CD4-positive, alpha-beta T cell treated with Interferon alpha-2 for 1 hour (primary cell): ENCODE measurements at regions not wholly inside any gene's neighbourhood (a gene's known extent, or its start where the extent isn't known, plus 50 kb on each side); places are given as distances from the start of the nearest gene placed in this dataset.
"Not testable (repeated sequence)": the region's sequence is repeated elsewhere in the genome, so short reads cannot be mapped to it uniquely, and the experiment has no call there.

Experiments used
- DNase-seq, 2 donors: peaks; one replicate each; pipeline ENCODE4 v3.0.0-alpha.2; 2020 to 2022

DNA sequence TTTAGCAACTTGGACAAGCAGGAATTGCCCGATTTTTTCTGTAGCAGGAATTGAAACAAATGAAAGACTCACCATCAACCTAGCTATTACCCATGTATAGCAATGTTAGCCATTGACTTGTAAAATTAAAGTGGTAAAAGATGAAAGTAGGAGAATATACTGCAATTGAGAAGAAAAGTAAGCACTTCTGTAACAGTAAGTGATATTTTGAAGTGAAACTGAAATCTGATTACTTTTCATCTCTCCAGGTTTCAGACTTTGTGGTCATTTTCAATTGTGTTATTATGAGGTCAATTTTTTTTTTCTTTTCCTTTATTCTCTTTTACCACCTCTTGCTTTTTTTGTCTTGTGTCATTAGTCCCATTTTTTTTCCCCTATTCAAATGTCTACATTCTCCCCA, 1078.2 kb downstream of the ZPLD1 start:
- no peak for DNase-seq

DNA sequence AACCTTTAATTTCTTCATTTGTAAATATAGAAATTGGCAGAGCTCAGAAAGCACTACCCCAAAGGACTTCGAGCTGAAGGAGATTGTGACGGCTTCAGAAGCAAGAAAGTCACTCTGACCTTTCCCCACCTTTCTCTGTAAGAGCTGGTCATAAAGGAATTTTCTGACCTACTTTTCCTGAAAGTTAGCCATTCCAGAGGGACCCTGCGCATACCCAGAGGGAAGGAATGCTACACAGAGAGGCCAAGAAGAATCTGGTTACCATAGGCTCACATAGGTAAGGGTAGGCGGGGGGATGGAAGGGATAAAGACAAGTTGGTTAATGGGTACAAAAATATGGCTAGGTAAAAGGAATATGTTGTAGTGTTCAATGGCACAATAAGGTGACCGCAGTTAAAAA, 1080.3 kb downstream of the ZPLD1 start:
- DNase-seq, result no peak

DNA sequence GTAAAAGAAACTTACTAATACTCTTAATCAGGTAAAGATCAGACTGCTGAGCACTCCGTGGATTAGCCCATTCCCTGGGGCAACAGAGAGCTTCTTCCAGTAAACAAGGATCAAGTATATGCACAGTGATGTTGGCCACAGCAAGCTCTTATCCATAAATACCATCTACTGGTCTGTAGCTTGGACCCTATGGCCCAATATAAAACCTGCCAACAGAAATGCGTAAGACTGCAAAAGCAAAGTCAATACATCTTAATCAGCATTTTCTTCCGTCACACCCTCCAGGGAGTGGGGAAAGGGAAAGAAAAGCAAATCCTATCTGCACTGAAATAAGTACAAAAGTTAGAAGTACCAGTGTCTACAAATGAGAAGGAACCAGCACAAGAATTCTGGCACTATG, 1082.1 kb downstream of the ZPLD1 start:
- DNase-seq, result no peak

DNA sequence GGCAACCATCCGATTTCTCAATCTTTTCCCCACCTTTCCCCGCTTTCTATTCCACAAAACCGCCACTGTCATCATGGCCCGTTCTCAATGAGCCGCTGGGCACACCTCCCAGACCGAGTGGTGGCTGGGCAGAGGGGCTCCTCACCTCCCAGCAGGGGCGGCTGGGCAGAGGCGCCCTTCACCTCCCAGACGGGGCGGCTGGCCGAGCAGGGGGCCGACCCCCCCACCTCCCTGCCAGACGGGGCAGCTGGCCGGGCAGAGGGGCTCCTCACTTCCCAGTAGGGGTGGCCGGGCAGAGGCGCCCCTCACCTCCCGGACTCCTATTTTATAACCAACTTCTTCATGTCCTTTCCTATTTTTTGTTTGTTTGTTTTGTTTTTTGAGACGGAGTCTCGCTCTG, 1096.5 kb downstream of the ZPLD1 start:
- DNase-seq, result not testable (repeated sequence)

DNA sequence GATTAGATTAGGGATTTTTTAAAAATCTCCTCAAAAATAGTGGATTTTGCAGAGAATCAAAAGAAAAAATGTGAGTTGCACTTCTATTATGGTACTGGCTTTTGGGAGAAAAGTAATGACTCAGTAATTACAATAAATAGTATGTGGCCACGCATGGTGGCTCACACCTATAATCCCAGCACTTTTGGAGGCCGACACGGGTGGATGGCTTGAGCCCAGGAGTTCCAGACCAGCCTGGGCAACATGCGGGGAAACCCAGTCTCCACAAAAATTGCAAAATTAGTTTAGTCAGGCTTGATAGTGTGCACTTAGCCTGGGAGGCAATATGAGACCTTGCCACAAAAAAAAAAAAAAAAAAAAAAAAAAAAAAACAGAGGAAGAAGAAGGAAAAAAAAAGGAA, 1098.2 kb downstream of the ZPLD1 start:
- no peak for DNase-seq

DNA sequence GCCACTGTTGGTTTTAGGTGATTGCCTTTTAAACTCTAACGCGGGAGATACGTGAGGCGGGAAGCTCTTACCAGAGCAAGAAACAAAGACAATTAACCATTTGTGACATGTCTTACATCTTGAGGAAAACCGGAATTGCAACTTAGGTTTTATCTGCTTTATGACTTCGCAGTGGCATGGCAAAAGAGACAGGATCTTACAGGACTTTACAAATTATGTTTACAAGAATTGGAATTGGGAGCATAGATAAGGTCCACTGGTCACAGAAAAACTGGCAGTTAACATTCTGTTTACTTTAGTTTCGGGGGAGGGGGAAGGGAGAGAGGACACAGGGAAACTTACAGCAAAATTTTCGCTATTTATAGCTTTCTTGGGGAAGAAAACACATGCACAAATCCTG, 1119.6 kb downstream of the ZPLD1 start:
- DNase-seq, result no peak

DNA sequence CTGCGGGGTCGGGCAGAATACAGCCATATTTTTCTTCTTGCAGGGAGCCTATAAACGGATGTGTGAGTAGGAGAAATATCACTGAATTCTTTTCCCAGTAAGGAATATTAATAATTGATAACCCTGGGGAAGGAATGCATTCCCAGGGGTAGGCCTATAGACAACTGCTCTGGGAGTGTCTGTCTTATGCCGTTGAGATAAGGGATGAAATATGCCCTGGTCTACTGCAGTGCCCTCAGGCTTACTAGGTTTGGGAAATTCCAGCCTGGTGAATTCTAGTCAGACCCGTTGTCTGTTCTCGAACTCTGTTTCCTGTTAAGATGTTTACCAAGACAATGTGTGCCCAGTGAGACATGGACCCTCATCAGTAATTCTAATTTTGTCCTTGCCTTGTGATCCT, 1129.3 kb downstream of the ZPLD1 start:
- DNase-seq, result not testable (repeated sequence)

DNA sequence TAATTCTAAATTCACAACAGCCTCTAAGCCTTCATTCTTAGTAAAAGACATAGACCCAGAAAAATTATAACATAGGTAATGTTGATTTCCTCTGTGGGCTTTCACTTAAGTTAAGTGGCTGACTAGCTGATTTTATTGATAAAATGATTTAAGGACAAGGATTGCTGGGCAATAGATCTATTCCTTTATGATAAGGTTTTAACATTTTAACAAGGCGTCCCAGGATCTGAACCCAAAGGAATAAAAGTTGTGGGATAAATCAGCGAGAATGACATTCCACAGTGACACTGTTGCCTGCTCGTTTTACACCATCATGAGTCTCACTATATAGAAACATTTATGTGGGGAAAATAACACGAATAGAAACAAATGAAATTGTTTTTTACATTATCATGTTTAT, 1151.0 kb downstream of the ZPLD1 start:
- no peak for DNase-seq

DNA sequence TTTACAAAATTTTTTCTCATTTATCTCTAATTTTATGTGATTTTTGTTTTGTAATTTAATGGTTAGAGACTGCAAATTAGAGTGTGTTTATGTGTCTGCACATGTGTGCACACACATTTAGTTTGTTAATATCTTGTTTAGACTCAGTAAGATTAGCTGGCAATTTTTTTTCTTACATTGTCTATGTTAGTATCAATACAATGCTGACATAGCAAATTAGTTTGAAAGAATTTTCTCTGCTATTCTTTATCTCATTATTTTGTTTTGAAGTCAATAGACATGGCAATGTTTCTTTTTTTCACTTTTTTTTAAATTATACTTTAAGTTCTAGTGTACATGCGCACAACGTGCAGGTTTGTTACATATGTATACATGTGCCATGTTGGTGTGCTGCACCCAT, 1155.0 kb downstream of the ZPLD1 start:
- DNase-seq, result no peak

DNA sequence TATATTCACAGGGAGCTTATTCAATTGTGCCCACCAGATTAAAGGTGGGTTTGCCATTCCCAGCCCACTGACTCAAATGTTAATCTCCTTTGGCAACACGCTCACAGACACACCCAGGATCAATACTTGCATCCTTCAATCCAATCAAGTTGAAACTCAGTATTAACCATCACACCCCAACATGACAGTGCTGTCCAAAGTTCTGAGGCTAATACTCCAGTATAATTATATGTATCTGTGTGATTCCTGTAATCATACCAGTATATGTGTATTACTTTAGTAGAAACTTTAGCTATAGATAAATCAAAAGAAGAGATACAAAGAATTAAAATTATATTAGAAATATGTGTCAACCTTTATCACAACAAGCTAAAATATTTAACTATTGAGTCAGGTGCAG, 1166.0 kb downstream of the ZPLD1 start:
- DNase-seq, result no peak

DNA sequence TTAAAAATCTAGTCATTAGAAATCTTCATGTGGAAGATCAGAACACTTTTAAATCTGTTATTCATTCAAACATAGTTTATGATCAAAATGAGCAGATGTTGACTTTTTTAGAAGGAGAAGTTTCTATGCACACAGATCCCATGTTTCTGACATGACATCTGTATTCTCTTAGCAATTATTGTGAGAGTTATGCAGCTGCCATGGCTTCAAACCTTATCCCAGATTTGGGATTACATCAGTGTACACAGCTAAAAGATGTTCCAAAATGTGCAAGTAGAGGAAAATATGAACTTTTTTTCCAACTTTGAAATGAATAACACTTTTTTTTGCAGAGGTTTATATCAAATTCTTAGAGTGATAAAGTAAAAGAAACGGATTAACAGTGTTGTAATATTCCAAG, 1166.9 kb downstream of the ZPLD1 start:
- no peak for DNase-seq

DNA sequence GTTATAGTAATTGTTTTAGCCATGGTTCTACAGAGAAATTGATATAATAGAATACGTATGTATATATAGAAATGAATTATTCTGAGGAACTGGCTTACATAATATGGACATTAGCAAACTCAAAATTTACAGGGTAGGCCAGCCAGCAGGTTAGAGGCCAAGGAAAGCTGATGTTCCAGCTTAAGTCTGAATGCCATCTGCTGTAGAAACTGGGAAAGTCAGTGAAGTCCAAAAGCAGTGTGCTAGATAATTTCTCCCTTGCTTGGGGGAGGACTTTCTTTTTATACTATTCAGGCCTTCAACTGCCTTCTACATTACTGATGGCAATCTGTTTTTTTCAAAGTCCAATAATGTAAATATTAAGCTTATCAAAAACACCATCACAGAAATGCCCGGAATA, 1174.7 kb downstream of the ZPLD1 start:
- DNase-seq, result no peak

DNA sequence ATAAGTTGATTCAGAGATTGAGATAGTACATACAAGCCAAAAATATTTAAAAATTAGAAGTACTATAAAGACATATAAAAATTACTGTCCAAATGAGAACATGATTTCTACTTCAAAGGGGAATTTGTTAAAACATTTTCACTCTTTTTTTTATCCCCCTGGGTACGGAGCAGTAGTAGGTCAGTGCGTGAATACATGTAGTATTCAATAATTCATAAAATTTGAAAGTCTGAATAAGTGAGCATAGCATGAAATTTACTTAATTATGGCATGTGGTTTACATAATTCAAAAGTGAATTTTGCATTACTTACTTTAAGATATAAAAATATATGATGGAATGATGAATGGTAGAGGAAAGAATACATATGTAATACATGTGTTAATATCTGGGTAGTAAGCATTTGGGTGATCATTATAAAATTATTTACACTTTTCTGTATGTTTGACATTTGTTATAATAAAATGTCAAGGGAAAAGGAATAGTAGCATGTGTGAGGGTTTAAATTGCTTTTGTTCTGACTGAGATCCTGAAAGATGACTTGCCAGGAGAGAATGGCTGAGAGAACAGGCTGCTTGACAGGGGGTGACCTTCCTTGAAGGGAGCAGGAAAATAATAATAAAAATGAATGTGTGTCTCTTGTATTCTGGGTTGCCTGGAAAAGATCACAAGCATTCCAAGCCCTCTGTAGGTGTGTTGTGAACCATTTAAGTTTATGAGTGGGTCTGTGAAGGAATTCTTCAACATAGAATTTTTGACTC, 1178.8 kb downstream of the ZPLD1 start:
- no peak for DNase-seq

DNA sequence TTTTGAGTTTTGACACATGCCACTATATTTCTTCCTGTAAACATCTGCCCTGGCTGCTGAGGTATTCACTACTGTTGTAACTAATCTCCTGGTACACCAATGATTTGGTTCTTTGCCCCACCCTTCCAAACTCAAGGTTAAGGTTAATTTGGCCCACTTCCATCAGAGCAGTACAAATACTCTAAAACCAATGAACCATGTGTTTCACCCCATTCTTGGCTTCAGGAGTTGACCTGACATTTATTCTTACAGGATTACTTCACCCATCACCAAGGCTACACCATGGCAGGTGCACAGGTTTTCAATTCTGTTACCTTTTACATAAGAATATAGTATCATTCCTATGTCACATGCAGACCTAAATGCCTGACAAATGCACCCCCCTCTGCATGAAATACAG, 1179.9 kb downstream of the ZPLD1 start:
- DNase-seq, result no peak

DNA sequence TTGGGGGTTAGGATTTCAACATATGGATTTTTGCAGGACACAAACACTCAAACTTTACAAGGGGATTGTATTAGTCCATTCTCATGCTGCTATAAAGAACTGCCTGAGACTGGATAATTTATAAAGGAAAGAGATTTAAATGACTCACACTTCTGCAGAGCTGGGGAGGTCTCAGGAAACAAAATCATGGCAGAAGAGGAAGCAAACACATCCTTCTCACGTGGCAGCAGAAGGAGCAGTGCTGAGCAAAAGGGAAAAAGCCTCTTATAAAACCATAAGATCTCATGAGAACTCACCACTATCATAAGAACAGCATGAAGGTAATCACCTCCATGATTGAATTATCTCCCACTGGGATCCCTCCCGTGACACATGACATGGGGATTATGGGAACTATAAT, 1183.1 kb downstream of the ZPLD1 start:
- DNase-seq, result no peak

DNA sequence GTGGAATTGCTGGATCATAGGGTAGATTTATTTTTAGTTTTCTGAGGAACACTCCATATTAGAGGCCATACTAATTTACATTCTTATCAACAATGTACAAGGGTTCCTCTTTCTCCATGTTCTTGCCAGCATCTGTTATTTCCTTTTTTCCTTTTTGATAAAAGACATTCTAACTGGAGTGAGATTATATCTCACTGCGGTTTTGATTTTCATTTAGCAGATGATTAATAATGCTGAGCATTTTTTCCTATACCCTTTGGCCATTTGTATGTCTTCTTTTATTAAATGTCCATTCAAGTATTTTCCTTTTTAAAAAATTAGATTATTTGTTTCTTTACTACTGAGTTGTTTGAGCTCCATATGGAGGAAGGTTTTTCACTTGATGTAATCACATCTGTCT, 1189.5 kb downstream of the ZPLD1 start:
- no peak for DNase-seq

DNA sequence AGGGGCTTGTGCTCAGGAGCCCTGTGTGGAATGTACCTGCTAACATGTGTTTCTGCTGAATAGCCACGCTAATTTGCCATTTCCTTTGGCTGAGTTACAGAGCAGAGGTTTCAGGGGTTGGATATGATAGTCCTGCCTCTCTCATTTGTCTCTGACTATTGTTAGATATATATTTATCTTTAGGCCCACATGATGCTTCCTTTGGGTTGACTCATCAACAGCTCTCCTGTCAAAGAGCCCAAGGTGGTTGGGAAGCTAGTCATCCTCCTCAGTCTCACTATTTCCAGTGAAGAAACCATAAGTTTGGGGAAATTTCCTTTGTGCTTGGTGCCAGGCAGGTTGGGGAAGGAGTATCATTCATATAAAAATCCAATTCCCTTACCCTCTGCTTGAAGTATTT, 1194.6 kb downstream of the ZPLD1 start:
- no peak for DNase-seq

DNA sequence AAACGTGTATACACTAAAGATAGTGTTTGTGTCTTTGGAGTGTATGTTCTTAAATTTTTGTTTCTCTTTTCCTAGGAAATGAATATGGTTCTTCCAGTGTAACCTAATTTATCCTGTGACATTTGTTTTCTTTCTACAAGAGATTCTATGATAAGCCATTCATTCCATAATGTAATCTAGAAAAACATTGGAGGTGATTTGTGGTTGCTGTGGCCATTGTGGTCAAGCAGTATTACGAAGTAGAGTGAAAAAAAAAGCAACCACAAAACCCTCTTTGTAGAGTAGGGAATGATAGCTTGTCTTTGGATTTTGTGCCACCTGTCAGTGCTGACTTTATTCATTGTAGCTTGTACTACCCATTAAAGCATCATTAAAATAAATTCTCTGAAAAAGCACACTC, 1209.6 kb downstream of the ZPLD1 start:
- no peak for DNase-seq

DNA sequence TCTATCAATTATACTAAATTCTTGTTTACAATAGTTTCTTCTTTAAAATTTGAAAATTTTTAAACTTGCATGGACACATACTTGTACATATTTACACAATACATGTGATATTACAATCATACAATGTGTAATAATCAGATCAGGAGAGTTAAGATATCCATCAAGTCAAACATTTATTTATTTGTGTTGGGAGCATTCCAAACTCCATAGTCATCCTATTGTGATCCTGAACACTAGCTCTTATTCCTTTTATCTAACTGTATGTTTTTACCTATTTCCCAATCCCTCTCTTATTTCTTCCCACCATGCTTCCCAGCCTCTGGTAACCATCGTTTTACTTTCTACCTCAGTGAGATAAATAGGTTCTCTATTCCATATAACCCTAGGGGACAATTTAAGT, 1219.2 kb downstream of the ZPLD1 start:
- DNase-seq, result no peak

DNA sequence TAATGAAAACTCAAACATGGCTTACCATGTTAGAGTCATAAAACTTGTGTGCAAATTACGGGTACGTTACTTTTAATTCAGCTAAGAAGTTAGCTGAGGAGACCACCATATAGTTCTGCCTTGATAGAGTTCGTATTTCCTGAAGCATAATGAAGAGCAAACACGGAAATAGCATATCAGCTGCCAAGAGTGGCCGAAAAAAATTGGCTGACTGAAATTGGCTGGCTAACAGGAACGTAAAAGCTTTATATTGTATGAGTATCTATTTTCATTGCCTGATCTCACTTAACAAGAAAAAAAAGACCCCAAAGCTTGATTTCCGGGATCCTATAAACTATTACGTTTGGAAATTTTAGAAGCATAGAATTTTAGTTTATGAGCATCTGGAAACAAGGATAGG, 1222.9 kb downstream of the ZPLD1 start:
- DNase-seq, result no peak

DNA sequence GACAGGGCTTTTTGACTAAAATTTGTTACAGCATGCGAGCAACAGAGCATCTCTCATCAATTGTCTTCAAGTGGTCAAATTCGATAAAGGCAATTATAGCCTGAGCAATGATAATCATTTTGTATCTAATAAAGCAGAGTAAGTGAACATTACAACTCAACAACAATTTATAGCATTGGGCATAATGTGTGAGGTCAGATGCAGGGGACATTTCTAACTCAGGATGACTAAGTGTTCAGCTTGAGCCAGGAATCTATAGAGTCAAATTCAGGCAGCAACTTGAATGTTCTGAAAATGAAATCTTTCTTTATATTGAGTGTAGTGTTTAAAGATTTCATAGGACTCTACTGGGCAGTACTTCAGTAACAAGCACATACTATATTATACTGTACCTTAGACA, 1226.0 kb downstream of the ZPLD1 start:
- DNase-seq, result no peak

DNA sequence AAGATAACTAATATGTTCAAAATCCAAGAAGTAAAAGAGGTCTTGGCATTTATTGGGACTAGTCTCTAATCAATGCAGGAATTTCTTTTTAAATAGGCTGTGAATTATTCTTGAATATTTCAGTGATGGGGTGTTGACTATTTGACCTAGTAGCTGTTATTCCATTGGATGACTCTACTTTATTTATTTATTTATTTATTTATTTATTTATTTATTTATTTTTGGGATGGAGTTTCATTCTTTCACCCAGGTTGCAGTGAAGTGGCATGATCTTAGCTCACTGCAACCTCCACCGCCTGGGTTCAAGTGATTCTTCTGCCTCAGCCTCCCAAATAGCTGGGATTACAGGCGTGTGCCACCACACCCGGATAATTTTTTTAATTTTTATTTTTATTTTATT, 1227.8 kb downstream of the ZPLD1 start:
- no peak for DNase-seq

DNA sequence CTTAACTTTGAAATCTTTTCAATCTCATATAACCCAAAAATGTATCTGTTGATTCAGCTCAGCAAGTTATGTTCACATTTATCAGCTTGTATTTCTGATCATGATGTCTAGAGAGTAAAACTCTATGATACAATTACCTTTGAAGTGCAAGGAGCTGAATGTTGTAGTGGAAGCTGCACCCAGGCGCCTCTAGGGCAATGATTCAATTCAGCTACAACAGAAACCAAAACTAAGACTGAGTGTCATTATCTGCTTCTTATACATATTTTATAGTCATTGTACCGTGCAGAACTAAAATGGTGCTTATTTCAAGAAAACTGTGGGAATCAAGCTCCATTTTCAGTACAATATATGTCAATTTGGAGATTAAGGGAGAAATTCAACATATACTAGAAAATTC, 1237.5 kb downstream of the ZPLD1 start:
- no peak for DNase-seq

DNA sequence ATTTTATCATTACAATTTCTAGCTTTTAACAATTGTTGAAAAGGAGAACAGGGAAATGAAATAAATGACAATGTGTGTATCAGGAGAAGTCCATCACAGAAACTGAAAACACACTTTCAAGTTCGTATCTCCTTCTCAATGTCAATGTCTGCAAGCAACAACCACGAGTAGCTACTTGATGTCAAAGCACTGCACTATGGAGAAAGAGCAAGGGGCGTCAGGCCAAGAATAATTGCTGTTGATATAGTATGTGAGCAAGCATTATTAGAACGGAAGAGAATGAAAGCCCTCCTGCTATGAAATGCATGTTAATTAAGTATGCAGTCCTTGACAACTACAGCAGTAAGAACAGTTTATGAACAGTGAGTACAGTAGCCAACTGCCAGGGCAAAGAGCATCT, 1250.1 kb downstream of the ZPLD1 start:
- no peak for DNase-seq

DNA sequence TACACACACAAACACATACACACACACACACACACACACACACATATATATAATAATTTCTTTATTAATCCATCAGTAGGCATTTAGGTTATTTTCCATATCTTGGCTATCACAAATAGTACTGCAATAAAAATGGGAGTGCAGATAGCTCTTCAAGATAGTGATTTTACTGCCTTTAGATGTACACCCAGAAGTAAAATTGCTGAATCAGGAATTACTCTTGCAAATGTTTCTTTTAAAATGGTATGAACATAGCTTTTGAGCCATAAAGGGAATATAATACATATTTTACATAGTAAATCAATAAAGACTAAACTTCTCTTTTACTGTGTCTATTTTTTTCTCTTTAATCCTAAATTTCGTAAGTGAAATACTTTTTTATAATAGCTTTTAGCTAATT, 1251.1 kb downstream of the ZPLD1 start:
- DNase-seq, result no peak

DNA sequence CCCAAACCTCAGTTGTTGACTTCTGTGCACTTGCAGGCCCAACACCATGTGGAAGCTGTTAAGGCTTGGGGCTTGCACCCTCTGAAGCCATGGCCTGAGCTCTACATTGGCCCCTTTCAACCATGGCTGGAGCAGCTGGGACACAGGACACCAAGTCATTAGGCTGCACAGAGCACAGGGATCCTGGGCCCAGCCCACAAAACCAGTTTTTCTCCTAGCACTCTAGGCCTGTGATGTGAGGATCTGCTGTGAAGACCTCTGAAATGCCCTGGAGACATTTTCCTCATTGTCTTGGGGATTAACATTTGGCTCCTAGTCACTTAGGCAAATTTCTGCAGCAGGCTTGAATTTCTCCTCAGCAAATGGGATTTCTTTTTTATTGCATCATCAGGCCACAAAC, 1255.7 kb downstream of the ZPLD1 start:
- DNase-seq, result no peak
